ENCODE measurements at regions not wholly inside any gene's neighbourhood (a gene's known extent, or its start where the extent isn't known, plus 50 kb on each side); places are given as distances from the start of the nearest gene placed in this dataset.

GRCh38 chr1:238063454-238063853 lies 172.7 kb upstream of the ZP4 start:
- no peak overlapping the region for H3K4me3 ChIP-seq
- no peaks in the 10 kb centered on the region for H3K9me3 ChIP-seq
- no peak for DNase-seq
- no peaks in the 10 kb centered on the region for H3K4me1 ChIP-seq
- H3K27me3 ChIP-seq, result no peaks in the 10 kb centered on the region
- no peak overlapping the region for H3K27ac ChIP-seq
- no peaks in the 10 kb centered on the region for H3K36me3 ChIP-seq
- TF ChIP-seq CTCF (IDR thresholded peaks at IDR 0.05) (no peak), POLR2A (IDR thresholded peaks at IDR 0.05) (no peak)

GRCh38 chr1:238061967-238062613 lies 171.4 kb upstream of the ZP4 start:
- TF ChIP-seq CTCF (IDR thresholded peaks at IDR 0.05) (no peak), POLR2A (IDR thresholded peaks at IDR 0.05) (no peak)
- Histone ChIP-seq H3K4me3 (no peak overlapping the region), H3K27ac (no peak overlapping the region)

GRCh38 chr1:238060061-238060460 lies 169.3 kb upstream of the ZP4 start:
- no peaks in the 10 kb centered on the region for H3K27me3 ChIP-seq
- TF ChIP-seq CTCF (IDR thresholded peaks at IDR 0.05), result no peak
- no peak for TF ChIP-seq POLR2A (IDR thresholded peaks at IDR 0.05)
- H3K27ac ChIP-seq, result no peak overlapping the region
- H3K36me3 ChIP-seq, result no peaks in the 10 kb centered on the region
- H3K9me3 ChIP-seq, result no peaks in the 10 kb centered on the region
- no peak overlapping the region for H3K4me3 ChIP-seq
- DNase-seq, result no peak
- H3K4me1 ChIP-seq, result no peaks in the 10 kb centered on the region

More at GRCh38 chr1:238061967-238062613, 171.4 kb upstream of the ZP4 start:
- DNase-seq, result no peak
- H3K9me3 ChIP-seq, result no peaks in the 10 kb centered on the region
- no peaks in the 10 kb centered on the region for H3K4me1 ChIP-seq
- H3K36me3 ChIP-seq, result no peaks in the 10 kb centered on the region
- no peaks in the 10 kb centered on the region for H3K27me3 ChIP-seq

GRCh38 chr1:238052496-238053266 lies 162.0 kb upstream of the ZP4 start:
- Histone ChIP-seq H3K9me3 (no peaks in the 10 kb centered on the region), H3K4me1 (no peaks in the 10 kb centered on the region), H3K36me3 (no peaks in the 10 kb centered on the region), H3K4me3 (no peak overlapping the region), H3K27me3 (no peaks in the 10 kb centered on the region), H3K27ac (no peak overlapping the region)
- TF ChIP-seq POLR2A (IDR thresholded peaks at IDR 0.05) (no peak), CTCF (IDR thresholded peaks at IDR 0.05) (no peak)
- DNase-seq, result no peak

- Histone ChIP-seq H3K27me3 (no peaks in the 10 kb centered on the region), H3K4me3 (no peak overlapping the region), H3K27ac (no peak overlapping the region), H3K9me3 (no peaks in the 10 kb centered on the region), H3K36me3 (no peaks in the 10 kb centered on the region), H3K4me1 (no peaks in the 10 kb centered on the region)
- TF ChIP-seq CTCF (IDR thresholded peaks at IDR 0.05) (no peak), POLR2A (IDR thresholded peaks at IDR 0.05) (no peak)
- no peak for DNase-seq
Observed at GRCh38 chr1:238029126-238029525, 138.4 kb upstream of the ZP4 start.
